SK-N-MC (cell line): ENCODE measurements at regions not wholly inside any gene's neighbourhood (a gene's known extent, or its start where the extent isn't known, plus 50 kb on each side); places are given as distances from the start of the nearest gene placed in this dataset.

ENCODE experiments used
- EZH2 ChIP-seq: fragments of 200-600 bp; sonication (generic); IDR thresholded peaks from one replicate; pipeline ENCODE4 v1.6.1; 2017; ENCODE audit warnings: antibody characterized with exemption
- FOXP2 ChIP-seq: optimal IDR thresholded peaks from 2 replicates; pipeline ENCODE3; 2011; ENCODE audit warnings: mild to moderate bottlenecking, moderate library complexity; ENCODE audit not compliant: insufficient read depth; ENCODE audit errors: extremely low read length, control extremely low read depth
- POLR2AphosphoS5 ChIP-seq: IDR thresholded peaks from 2 replicates; pipeline ENCODE4 v1.6.1; 2012; ENCODE audit warnings: mild to moderate bottlenecking, low read depth, low read length, borderline replicate concordance

GRCh38 chr7:114218283-114218682 lies 196.3 kb upstream of the FOXP2 start:
- TF ChIP-seq EZH2: no peak
- TF ChIP-seq POLR2AphosphoS5: no peak; the same call in 1 of the 2 replicates
- TF ChIP-seq FOXP2: no peak
